ENCODE measurements at regions not wholly inside any gene's neighbourhood (a gene's known extent, or its start where the extent isn't known, plus 50 kb on each side); places are given as distances from the start of the nearest gene placed in this dataset.

- Histone ChIP-seq H3K36me3 (no peaks in the 10 kb centered on the region), H3K27ac (no peak overlapping the region), H3K9me3 (ENCODE audit: low read depth) (no peaks in the 10 kb centered on the region), H3K4me1 (ENCODE audit: low read depth) (no peaks in the 10 kb centered on the region), H3K4me3 (no peak overlapping the region), H3K27me3 (no peaks in the 10 kb centered on the region)
- DNase-seq (ENCODE audit: low read depth in 1 of 2, low spot score in 1 of 2): no peak
- TF ChIP-seq, protein P1, sequence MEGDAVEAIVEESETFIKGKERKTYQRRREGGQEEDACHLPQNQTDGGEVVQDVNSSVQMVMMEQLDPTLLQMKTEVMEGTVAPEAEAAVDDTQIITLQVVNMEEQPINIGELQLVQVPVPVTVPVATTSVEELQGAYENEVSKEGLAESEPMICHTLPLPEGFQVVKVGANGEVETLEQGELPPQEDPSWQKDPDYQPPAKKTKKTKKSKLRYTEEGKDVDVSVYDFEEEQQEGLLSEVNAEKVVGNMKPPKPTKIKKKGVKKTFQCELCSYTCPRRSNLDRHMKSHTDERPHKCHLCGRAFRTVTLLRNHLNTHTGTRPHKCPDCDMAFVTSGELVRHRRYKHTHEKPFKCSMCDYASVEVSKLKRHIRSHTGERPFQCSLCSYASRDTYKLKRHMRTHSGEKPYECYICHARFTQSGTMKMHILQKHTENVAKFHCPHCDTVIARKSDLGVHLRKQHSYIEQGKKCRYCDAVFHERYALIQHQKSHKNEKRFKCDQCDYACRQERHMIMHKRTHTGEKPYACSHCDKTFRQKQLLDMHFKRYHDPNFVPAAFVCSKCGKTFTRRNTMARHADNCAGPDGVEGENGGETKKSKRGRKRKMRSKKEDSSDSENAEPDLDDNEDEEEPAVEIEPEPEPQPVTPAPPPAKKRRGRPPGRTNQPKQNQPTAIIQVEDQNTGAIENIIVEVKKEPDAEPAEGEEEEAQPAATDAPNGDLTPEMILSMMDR (IDR thresholded peaks at IDR 0.05; ENCODE audit: low read depth, low read length): no peak
These were observed 707.9 kb upstream of the ID2 start for GRCh38 chr2:7973801-7974480.

DNA sequence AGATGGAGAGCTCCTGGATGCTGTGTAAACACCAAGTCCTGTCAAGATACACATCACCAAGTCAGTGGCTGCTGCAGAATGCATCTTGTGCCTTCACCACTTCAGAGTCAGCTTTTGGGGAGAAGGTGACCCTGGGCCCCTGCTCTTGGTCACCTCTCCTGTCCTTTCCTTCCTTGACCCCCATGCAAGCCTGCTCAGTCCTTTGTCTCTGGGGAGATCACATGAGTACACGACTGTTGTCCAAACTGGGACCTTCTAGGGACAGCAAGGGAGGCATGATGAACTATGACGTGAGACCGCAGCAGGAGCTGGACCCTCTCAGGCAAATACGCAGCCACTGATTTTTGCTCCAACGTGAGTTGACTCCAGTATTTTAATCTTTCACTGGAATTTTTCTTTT, 706.9 kb upstream of the ID2 start:
- Histone ChIP-seq H3K4me1 (ENCODE audit: low read depth) (no peaks in the 10 kb centered on the region), H3K27ac (no peak overlapping the region)
- no peak for DNase-seq (ENCODE audit: low read depth in 1 of 2, low spot score in 1 of 2)

DNA sequence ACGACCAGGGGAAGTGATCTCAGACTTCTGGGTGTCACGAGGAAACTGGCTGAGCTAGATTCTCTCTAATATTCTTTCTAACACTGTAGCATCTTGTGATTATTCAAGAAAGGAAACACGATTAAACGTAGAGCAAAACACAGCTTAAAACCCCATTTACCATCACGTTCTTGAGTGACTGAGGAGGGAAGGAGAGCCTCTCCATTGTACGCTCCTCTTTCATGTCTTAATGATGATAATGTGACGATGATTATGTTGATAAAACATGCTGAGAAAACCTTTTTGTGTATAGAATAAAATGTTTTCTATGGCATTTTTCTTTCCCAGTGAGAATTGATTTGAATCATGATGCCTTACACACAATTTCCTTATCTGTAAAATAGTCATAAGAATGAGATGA, 705.6 kb upstream of the ID2 start:
- Histone ChIP-seq H3K4me3 (no peak overlapping the region), H3K9me3 (ENCODE audit: low read depth) (no peaks in the 10 kb centered on the region), H3K36me3 (no peaks in the 10 kb centered on the region), H3K27ac (no peak overlapping the region), H3K27me3 (no peaks in the 10 kb centered on the region), H3K4me1 (ENCODE audit: low read depth) (no peaks in the 10 kb centered on the region)
- no peak for DNase-seq (ENCODE audit: low read depth in 1 of 2, low spot score in 1 of 2)
- TF ChIP-seq, protein P1 (IDR thresholded peaks at IDR 0.05; ENCODE audit: low read depth, low read length): no peak

More for the DNA sequence above, 706.9 kb upstream of the ID2 start:
- H3K9me3 ChIP-seq (ENCODE audit: low read depth): no peaks in the 10 kb centered on the region
- H3K36me3 ChIP-seq: no peaks in the 10 kb centered on the region
- TF ChIP-seq, protein P1 (IDR thresholded peaks at IDR 0.05; ENCODE audit: low read depth, low read length): no peak
- H3K27me3 ChIP-seq: no peaks in the 10 kb centered on the region
- H3K4me3 ChIP-seq: no peak overlapping the region

- DNase-seq (ENCODE audit: low read depth in 1 of 2, low spot score in 1 of 2): no peak
- Histone ChIP-seq H3K4me1 (ENCODE audit: low read depth) (no peaks in the 10 kb centered on the region), H3K27me3 (no peaks in the 10 kb centered on the region), H3K4me3 (no peak overlapping the region), H3K9me3 (ENCODE audit: low read depth) (no peaks in the 10 kb centered on the region), H3K36me3 (no peaks in the 10 kb centered on the region), H3K27ac (no peak overlapping the region)
- TF ChIP-seq, protein P1 (IDR thresholded peaks at IDR 0.05; ENCODE audit: low read depth, low read length): no peak
These were observed 703.9 kb upstream of the ID2 start for GRCh38 chr2:7977981-7978380.

DNA sequence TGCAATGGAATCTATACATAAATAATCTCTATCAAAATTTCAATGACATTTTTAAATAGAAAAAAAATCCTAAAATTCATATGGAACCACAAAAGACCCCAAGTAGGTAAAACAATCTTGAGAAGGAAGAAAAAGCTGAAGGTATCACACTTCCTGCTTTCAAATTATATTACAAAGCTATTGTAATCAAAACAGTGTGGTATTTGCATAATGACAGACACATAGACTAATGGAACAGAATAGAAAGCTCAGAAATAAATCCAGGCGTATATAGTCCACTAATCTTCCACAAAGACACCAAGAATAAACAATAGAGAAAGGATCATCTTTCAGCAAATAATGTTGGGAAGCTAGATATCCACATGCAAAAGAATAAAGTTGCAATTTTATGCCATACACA, 699.8 kb upstream of the ID2 start:
- Histone ChIP-seq H3K36me3 (no peaks in the 10 kb centered on the region), H3K4me1 (ENCODE audit: low read depth) (no peaks in the 10 kb centered on the region), H3K27ac (no peak overlapping the region), H3K4me3 (no peak overlapping the region), H3K9me3 (ENCODE audit: low read depth) (no peaks in the 10 kb centered on the region), H3K27me3 (no peaks in the 10 kb centered on the region)
- TF ChIP-seq, protein P1 (IDR thresholded peaks at IDR 0.05; ENCODE audit: low read depth, low read length): no peak
- no peak for DNase-seq (ENCODE audit: low read depth in 1 of 2, low spot score in 1 of 2)
